COLO829 (cell line): ENCODE measurements at regions not wholly inside any gene's neighbourhood (a gene's known extent, or its start where the extent isn't known, plus 50 kb on each side); places are given as distances from the start of the nearest gene placed in this dataset.
"Not testable (repeated sequence)": the region's sequence is repeated elsewhere in the genome, so short reads cannot be mapped to it uniquely, and the experiment has no call there.

Experiments used
- DNase-seq: peaks from one replicate; pipeline ENCODE4 v3.0.0; 2012; ENCODE audit warnings: low spot score

- no peak for DNase-seq
Measured at GRCh38 chr1:219090607-219091006, 83.1 kb upstream of the LYPLAL1 start.

GRCh38 chr1:219092206-219092605 lies 81.5 kb upstream of the LYPLAL1 start:
- no peak for DNase-seq

- no peak for DNase-seq
Measured at GRCh38 chr1:219099307-219099706, 74.4 kb upstream of the LYPLAL1 start.

- DNase-seq: no peak
Measured at GRCh38 chr1:219100059-219100458, 73.6 kb upstream of the LYPLAL1 start.

- not testable (repeated sequence) for DNase-seq
Measured at GRCh38 chr1:219102466-219102865, 71.2 kb upstream of the LYPLAL1 start.

GRCh38 chr1:219105893-219106292 lies 67.8 kb upstream of the LYPLAL1 start:
- no peak for DNase-seq

GRCh38 chr1:219109424-219110018 lies 64.2 kb upstream of the LYPLAL1 start:
- no peak for DNase-seq

- DNase-seq: no peak
Measured at GRCh38 chr1:219113261-219113660, 60.4 kb upstream of the LYPLAL1 start.

- DNase-seq: no peak
Measured at GRCh38 chr1:219114014-219114413, 59.7 kb upstream of the LYPLAL1 start.

GRCh38 chr1:219119839-219120238 lies 53.8 kb upstream of the LYPLAL1 start:
- no peak for DNase-seq

GRCh38 chr1:219120624-219121544 lies 52.8 kb upstream of the LYPLAL1 start:
- DNase-seq: no peak

GRCh38 chr1:219121679-219122078 lies 52.0 kb upstream of the LYPLAL1 start:
- no peak for DNase-seq

- DNase-seq: no peak
Measured at GRCh38 chr1:219123036-219123435, 50.6 kb upstream of the LYPLAL1 start.
